ENCODE measurements at regions not wholly inside any gene's neighbourhood (a gene's known extent, or its start where the extent isn't known, plus 50 kb on each side); places are given as distances from the start of the nearest gene placed in this dataset.

DNA sequence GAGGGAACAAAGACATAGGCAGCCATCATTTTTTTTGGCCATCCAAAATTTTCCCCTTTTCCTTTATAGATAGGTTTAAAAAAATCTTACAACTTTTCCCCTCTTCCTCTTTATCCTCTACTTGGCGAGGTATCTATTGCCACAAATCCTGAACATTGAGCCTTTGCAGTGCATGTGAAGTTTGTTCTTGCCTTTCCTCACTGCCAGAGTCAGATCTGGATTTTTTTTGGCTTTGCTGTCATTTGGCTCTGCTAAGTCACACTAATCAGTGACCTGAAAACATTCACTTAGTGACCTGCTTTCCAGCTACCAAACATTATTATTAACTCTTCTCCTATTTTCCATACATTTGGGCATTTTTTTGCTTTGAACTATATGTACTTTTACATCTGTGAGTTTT is 249.2 kb upstream of the ZSWIM2 start:
- TF ChIP-seq, protein P1, sequence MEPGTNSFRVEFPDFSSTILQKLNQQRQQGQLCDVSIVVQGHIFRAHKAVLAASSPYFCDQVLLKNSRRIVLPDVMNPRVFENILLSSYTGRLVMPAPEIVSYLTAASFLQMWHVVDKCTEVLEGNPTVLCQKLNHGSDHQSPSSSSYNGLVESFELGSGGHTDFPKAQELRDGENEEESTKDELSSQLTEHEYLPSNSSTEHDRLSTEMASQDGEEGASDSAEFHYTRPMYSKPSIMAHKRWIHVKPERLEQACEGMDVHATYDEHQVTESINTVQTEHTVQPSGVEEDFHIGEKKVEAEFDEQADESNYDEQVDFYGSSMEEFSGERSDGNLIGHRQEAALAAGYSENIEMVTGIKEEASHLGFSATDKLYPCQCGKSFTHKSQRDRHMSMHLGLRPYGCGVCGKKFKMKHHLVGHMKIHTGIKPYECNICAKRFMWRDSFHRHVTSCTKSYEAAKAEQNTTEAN (CRISPR knock-in tag; IDR thresholded peaks at IDR 0.05) = no peak
- TF ChIP-seq, protein P2, sequence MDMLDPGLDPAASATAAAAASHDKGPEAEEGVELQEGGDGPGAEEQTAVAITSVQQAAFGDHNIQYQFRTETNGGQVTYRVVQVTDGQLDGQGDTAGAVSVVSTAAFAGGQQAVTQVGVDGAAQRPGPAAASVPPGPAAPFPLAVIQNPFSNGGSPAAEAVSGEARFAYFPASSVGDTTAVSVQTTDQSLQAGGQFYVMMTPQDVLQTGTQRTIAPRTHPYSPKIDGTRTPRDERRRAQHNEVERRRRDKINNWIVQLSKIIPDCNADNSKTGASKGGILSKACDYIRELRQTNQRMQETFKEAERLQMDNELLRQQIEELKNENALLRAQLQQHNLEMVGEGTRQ (CRISPR knock-in tag; IDR thresholded peaks at IDR 0.05) = no peak
- TF ChIP-seq ZNF423 (CRISPR knock-in tag; IDR thresholded peaks at IDR 0.05) (no peak), MYBL2 (CRISPR knock-in tag; IDR thresholded peaks at IDR 0.05) (no peak), PRRX2 (CRISPR knock-in tag; IDR thresholded peaks at IDR 0.05) (no peak), GTF2I (CRISPR knock-in tag; conservative IDR thresholded peaks at IDR 0.05) (no peak), ZNF121 (CRISPR knock-in tag; IDR thresholded peaks at IDR 0.05) (no peak), ATF1 (CRISPR knock-in tag; IDR thresholded peaks at IDR 0.05) (no peak), TEAD4 (CRISPR knock-in tag; IDR thresholded peaks at IDR 0.05) (no peak)
- TF ChIP-seq, protein P3, sequence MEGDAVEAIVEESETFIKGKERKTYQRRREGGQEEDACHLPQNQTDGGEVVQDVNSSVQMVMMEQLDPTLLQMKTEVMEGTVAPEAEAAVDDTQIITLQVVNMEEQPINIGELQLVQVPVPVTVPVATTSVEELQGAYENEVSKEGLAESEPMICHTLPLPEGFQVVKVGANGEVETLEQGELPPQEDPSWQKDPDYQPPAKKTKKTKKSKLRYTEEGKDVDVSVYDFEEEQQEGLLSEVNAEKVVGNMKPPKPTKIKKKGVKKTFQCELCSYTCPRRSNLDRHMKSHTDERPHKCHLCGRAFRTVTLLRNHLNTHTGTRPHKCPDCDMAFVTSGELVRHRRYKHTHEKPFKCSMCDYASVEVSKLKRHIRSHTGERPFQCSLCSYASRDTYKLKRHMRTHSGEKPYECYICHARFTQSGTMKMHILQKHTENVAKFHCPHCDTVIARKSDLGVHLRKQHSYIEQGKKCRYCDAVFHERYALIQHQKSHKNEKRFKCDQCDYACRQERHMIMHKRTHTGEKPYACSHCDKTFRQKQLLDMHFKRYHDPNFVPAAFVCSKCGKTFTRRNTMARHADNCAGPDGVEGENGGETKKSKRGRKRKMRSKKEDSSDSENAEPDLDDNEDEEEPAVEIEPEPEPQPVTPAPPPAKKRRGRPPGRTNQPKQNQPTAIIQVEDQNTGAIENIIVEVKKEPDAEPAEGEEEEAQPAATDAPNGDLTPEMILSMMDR (IDR thresholded peaks at IDR 0.05) = no peak
- TF ChIP-seq, protein P4, sequence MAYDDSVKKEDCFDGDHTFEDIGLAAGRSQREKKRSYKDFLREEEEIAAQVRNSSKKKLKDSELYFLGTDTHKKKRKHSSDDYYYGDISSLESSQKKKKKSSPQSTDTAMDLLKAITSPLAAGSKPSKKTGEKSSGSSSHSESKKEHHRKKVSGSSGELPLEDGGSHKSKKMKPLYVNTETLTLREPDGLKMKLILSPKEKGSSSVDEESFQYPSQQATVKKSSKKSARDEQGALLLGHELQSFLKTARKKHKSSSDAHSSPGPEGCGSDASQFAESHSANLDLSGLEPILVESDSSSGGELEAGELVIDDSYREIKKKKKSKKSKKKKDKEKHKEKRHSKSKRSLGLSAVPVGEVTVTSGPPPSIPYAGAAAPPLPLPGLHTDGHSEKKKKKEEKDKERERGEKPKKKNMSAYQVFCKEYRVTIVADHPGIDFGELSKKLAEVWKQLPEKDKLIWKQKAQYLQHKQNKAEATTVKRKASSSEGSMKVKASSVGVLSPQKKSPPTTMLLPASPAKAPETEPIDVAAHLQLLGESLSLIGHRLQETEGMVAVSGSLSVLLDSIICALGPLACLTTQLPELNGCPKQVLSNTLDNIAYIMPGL (CRISPR knock-in tag; IDR thresholded peaks at IDR 0.05) = no peak
- TF ChIP-seq, protein P5, sequence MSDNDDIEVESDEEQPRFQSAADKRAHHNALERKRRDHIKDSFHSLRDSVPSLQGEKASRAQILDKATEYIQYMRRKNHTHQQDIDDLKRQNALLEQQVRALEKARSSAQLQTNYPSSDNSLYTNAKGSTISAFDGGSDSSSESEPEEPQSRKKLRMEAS (CRISPR knock-in tag; IDR thresholded peaks at IDR 0.05) = no peak
